ENCODE measurements at regions not wholly inside any gene's neighbourhood (a gene's known extent, or its start where the extent isn't known, plus 50 kb on each side); places are given as distances from the start of the nearest gene placed in this dataset.

- TF ChIP-seq POLR2A (IDR thresholded peaks at IDR 0.05) (no peak), CTCF (IDR thresholded peaks at IDR 0.05) (no peak)
Observed at GRCh38 chr6:144595266-144595665, 310.1 kb downstream of the UTRN start.

Measured in Peyer's patch (tissue), 4 donors.